ENCODE measurements at regions not wholly inside any gene's neighbourhood (a gene's known extent, or its start where the extent isn't known, plus 50 kb on each side); places are given as distances from the start of the nearest gene placed in this dataset.
A peak's percentile ranks its signal among the peaks of the same experiment; 100 is the strongest.

- WGBS: 57% methylated on average over 4 of the region's 4 CpGs
- no peak overlapping the region for H3K27ac ChIP-seq (ENCODE audit: low read length)
- ATAC-seq (no peak), DNase-seq (no peak)
- H3K4me3 ChIP-seq (ENCODE audit: low read length): no peak overlapping the region
- no peaks in the 10 kb centered on the region for H3K9me3 ChIP-seq (ENCODE audit: control insufficient read depth, low read length)
- H3K4me1 ChIP-seq (ENCODE audit: control insufficient read depth, insufficient read depth, low read length): no peaks in the 10 kb centered on the region
- intact Hi-C loops (cut with DNase I): no loop called here
- no peaks in the 10 kb centered on the region for H3K27me3 ChIP-seq (ENCODE audit: control insufficient read depth, insufficient read depth)
Measured at GRCh38 chr3:182067423-182067822, 355.7 kb downstream of the SOX2 start.

DNA sequence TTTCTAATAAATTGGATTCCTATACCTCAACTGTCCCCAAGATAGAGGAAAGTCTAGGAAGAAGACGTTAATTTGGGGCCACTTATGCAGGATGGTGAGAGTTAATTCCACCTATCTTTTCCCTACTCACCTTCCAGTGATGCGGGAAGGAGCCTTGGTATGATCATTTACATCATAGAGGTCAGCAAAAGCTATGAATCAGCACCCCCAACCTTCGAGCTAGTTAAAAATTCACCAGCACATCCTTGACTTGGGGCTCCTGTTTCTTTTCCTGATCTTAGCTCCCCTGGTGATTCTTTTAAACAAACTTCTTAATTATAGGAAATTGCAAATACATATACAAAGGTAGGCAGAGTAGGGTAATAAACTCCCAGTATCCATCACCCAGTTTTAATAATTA lies 366.6 kb downstream of the SOX2 start:
- Histone ChIP-seq H3K27me3 (ENCODE audit: control insufficient read depth, insufficient read depth) (no peaks in the 10 kb centered on the region), H3K4me3 (ENCODE audit: low read length) (no peak overlapping the region), H3K27ac (ENCODE audit: low read length) (no peak overlapping the region), H3K4me1 (ENCODE audit: control insufficient read depth, insufficient read depth, low read length) (no peaks in the 10 kb centered on the region), H3K9me3 (ENCODE audit: control insufficient read depth, low read length) (no peaks in the 10 kb centered on the region)
- intact Hi-C loops (cut with DNase I): no loop called here
- ATAC-seq (no peak), DNase-seq (no peak)
- WGBS: 51% methylated on average over 3 of the region's 3 CpGs

GRCh38 chr3:182078929-182079328 lies 367.2 kb downstream of the SOX2 start:
- 67% methylated on average over 5 of the region's 5 CpGs for WGBS
- no peak for DNase-seq
- no peak for ATAC-seq
- H3K9me3 ChIP-seq (ENCODE audit: control insufficient read depth, low read length): no peaks in the 10 kb centered on the region
- no peaks in the 10 kb centered on the region for H3K4me1 ChIP-seq (ENCODE audit: control insufficient read depth, insufficient read depth, low read length)
- H3K27ac ChIP-seq (ENCODE audit: low read length): no peak overlapping the region
- no peak overlapping the region for H3K4me3 ChIP-seq (ENCODE audit: low read length)
- no peaks in the 10 kb centered on the region for H3K27me3 ChIP-seq (ENCODE audit: control insufficient read depth, insufficient read depth)
- intact Hi-C loops (cut with DNase I): no loop called here

DNA sequence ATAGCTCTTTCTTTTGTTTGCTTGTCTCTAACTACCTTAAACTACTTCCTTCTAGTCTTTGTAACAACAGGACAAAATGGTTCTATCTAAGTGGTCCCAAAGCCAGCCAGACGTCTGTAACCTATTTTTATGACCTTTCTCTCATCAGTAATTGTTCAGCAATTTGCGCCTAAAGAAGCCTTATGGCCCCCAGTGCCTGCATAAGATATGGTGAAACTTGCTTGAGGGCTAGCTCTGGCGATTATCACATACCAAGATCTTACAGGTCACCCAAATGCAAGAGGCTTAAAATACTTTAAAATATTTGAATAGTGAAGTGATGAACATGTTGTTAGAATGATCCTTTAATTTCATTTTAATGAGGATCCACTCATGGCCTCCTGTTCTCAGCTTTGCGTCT lies 369.4 kb downstream of the SOX2 start:
- no peaks in the 10 kb centered on the region for H3K4me1 ChIP-seq (ENCODE audit: control insufficient read depth, insufficient read depth, low read length)
- WGBS: 69% methylated on average over 4 of the region's 4 CpGs
- H3K4me3 ChIP-seq (ENCODE audit: low read length): no peak overlapping the region
- H3K27ac ChIP-seq (ENCODE audit: low read length): no peak overlapping the region
- DNase-seq: no peak
- no peaks in the 10 kb centered on the region for H3K27me3 ChIP-seq (ENCODE audit: control insufficient read depth, insufficient read depth)
- H3K9me3 ChIP-seq (ENCODE audit: control insufficient read depth, low read length): no peaks in the 10 kb centered on the region
- intact Hi-C loops (cut with DNase I): no loop called here
- ATAC-seq: no peak

- Histone ChIP-seq H3K27me3 (ENCODE audit: control insufficient read depth, insufficient read depth) (no peaks in the 10 kb centered on the region), H3K4me1 (ENCODE audit: control insufficient read depth, insufficient read depth, low read length) (no peaks in the 10 kb centered on the region), H3K9me3 (ENCODE audit: control insufficient read depth, low read length) (no peaks in the 10 kb centered on the region), H3K27ac (ENCODE audit: low read length) (no peak overlapping the region), H3K4me3 (ENCODE audit: low read length) (no peak overlapping the region)
- intact Hi-C loops (cut with DNase I): no loop called here
- 46% methylated on average over 2 of the region's 2 CpGs for WGBS
- DNase-seq: no peak
- no peak for ATAC-seq
Measured at GRCh38 chr3:182083112-182083511, 371.4 kb downstream of the SOX2 start.

GRCh38 chr3:182092662-182093262 lies 381.0 kb downstream of the SOX2 start:
- intact Hi-C loops (cut with DNase I): no loop called here
- H3K27ac ChIP-seq (ENCODE audit: low read length): no peak overlapping the region
- ATAC-seq: no peak
- H3K9me3 ChIP-seq (ENCODE audit: control insufficient read depth, low read length): no peaks in the 10 kb centered on the region
- WGBS: 26% methylated on average over 6 of the region's 6 CpGs
- peak in 1 of 3 donors; percentile 7 for DNase-seq
- H3K27me3 ChIP-seq (ENCODE audit: control insufficient read depth, insufficient read depth): no peaks in the 10 kb centered on the region
- no peak overlapping the region for H3K4me3 ChIP-seq (ENCODE audit: low read length)
- no peaks in the 10 kb centered on the region for H3K4me1 ChIP-seq (ENCODE audit: control insufficient read depth, insufficient read depth, low read length)

DNA sequence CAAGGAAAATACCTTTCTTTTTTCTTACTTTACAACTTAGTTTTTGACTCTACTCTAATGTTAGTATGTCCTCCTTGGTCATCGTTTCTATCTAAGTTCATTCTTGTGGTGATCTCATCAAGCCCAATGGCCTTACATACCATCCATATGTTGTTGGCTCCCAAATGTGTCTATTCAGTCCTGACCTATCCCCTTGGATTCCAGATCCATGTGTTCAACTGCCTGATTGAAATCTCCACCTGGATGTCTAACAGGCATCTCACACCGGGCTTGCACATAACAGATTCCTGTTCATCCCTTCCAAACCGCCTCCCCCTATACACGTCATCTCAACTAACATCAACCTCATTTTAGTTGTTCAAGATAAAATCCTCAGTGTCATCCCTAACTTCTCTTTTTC lies 382.6 kb downstream of the SOX2 start:
- no peaks in the 10 kb centered on the region for H3K4me1 ChIP-seq (ENCODE audit: control insufficient read depth, insufficient read depth, low read length)
- H3K9me3 ChIP-seq (ENCODE audit: control insufficient read depth, low read length): no peaks in the 10 kb centered on the region
- no peak overlapping the region for H3K27ac ChIP-seq (ENCODE audit: low read length)
- no peaks in the 10 kb centered on the region for H3K27me3 ChIP-seq (ENCODE audit: control insufficient read depth, insufficient read depth)
- H3K4me3 ChIP-seq (ENCODE audit: low read length): no peak overlapping the region
- ATAC-seq (no peak), DNase-seq (no peak)
- intact Hi-C loops (cut with DNase I): no loop called here
- WGBS: 83% methylated on average over 4 of the region's 4 CpGs

- ATAC-seq (no peak), DNase-seq (no peak)
- intact Hi-C loops (cut with DNase I): no loop called here
- H3K4me1 ChIP-seq (ENCODE audit: control insufficient read depth, insufficient read depth, low read length): no peaks in the 10 kb centered on the region
- H3K4me3 ChIP-seq (ENCODE audit: low read length): no peak overlapping the region
- no peak overlapping the region for H3K27ac ChIP-seq (ENCODE audit: low read length)
- WGBS: 28% methylated on average over 4 of the region's 4 CpGs
- no peaks in the 10 kb centered on the region for H3K9me3 ChIP-seq (ENCODE audit: control insufficient read depth, low read length)
- no peaks in the 10 kb centered on the region for H3K27me3 ChIP-seq (ENCODE audit: control insufficient read depth, insufficient read depth)
Measured at GRCh38 chr3:182104881-182105280, 393.2 kb downstream of the SOX2 start.

DNA sequence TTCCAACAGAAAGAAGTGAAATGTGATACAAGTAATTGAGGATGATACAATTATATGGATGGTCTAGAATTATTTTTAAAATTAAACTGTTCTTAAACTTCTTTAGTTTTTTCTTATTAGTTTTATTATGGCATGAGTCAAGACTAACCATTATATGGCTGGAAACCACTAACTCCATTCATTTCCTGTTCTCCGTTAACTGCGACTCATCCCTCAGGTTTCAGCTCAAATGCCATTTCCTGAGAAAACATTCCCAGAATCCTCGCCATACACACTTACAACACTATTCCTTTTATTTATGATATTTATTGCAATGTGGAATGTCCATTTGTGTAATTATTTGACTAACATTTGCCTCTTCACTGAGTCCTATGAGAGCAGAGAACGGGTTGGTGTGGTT lies 394.1 kb downstream of the SOX2 start:
- no peaks in the 10 kb centered on the region for H3K9me3 ChIP-seq (ENCODE audit: control insufficient read depth, low read length)
- H3K4me3 ChIP-seq (ENCODE audit: low read length): no peak overlapping the region
- intact Hi-C loops (cut with DNase I): no loop called here
- no peak for ATAC-seq
- H3K27me3 ChIP-seq (ENCODE audit: control insufficient read depth, insufficient read depth): no peaks in the 10 kb centered on the region
- H3K27ac ChIP-seq (ENCODE audit: low read length): no peak overlapping the region
- 79% methylated on average over 4 of the region's 4 CpGs for WGBS
- no peaks in the 10 kb centered on the region for H3K4me1 ChIP-seq (ENCODE audit: control insufficient read depth, insufficient read depth, low read length)
- no peak for DNase-seq

DNA sequence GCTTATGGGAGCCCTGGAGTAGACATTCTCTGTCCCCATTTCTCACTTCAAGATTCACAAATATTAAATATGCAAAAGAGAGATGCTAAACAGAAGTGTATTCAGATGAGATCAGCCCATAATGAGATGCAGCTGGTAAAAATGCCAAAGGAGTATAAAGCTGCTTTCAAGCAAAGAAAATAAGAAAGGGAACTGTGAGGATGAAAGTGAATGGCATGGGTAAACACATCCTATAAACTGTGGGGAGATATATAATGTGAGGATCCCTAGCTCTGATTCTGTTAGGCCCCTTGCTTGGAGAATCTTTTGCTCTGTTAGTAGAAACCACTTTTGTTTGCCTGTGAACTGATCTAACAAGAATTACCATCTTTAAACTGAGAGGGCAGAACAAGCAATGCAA lies 396.6 kb downstream of the SOX2 start:
- Histone ChIP-seq H3K9me3 (ENCODE audit: control insufficient read depth, low read length) (no peaks in the 10 kb centered on the region), H3K27ac (ENCODE audit: low read length) (no peak overlapping the region), H3K4me1 (ENCODE audit: control insufficient read depth, insufficient read depth, low read length) (no peaks in the 10 kb centered on the region), H3K4me3 (ENCODE audit: low read length) (no peak overlapping the region), H3K27me3 (ENCODE audit: control insufficient read depth, insufficient read depth) (no peaks in the 10 kb centered on the region)
- intact Hi-C loops (cut with DNase I): no loop called here
- ATAC-seq (no peak), DNase-seq (no peak)

DNA sequence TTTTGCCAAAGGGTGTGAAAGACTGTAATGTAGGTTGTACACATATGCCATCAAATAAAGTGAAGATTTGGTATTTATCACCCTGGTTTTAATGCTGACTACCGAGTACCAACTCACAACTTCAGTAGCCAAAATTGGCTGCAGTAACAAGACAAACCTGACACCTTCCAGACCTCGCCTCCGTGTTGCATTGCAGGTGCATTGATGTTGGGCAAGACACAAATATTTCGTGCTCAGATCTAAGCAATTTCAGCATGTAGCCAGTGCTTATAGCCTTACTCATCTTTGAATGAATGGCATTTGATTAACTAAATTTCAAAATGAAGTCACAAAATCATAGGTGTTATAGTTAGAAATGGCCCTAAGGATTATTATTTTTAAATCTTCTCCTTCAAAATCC lies 400.2 kb downstream of the SOX2 start:
- Histone ChIP-seq H3K27me3 (ENCODE audit: control insufficient read depth, insufficient read depth) (no peaks in the 10 kb centered on the region), H3K27ac (ENCODE audit: low read length) (no peak overlapping the region), H3K9me3 (ENCODE audit: control insufficient read depth, low read length) (no peaks in the 10 kb centered on the region), H3K4me3 (ENCODE audit: low read length) (no peak overlapping the region), H3K4me1 (ENCODE audit: control insufficient read depth, insufficient read depth, low read length) (no peaks in the 10 kb centered on the region)
- DNase-seq (no peak), ATAC-seq (no peak)
- intact Hi-C loops (cut with DNase I): no loop called here
- WGBS: 68% methylated on average over 4 of the region's 4 CpGs

GRCh38 chr3:182115328-182116015 lies 403.7 kb downstream of the SOX2 start:
- 86% methylated on average over 1 of the region's 1 CpG for WGBS
- Histone ChIP-seq H3K27ac (ENCODE audit: low read length) (no peak overlapping the region), H3K4me1 (ENCODE audit: control insufficient read depth, insufficient read depth, low read length) (no peaks in the 10 kb centered on the region), H3K27me3 (ENCODE audit: control insufficient read depth, insufficient read depth) (no peaks in the 10 kb centered on the region), H3K9me3 (ENCODE audit: control insufficient read depth, low read length) (no peaks in the 10 kb centered on the region), H3K4me3 (ENCODE audit: low read length) (no peak overlapping the region)
- DNase-seq (no peak), ATAC-seq (no peak)
- intact Hi-C loops (cut with DNase I): no loop called here
